HepG2 (cell line): ENCODE measurements at regions not wholly inside any gene's neighbourhood (a gene's known extent, or its start where the extent isn't known, plus 50 kb on each side); places are given as distances from the start of the nearest gene placed in this dataset.

ENCODE experiments used
- ATAC-seq: fragments of 200-7000 bp; cut with Tn5 transposase; 3 replicates; pipeline ENCODE4 v1.9.1; 2020; ENCODE audit warnings: mild to moderate bottlenecking, moderate library complexity
- BruUV-seq: library from RNA; stranded (reverse); fragments of 400-500 nt; replicated peaks from 2 replicates; lab custom pipeline; 2021; lab: Mats Ljungman, UMichigan
- CTCF ChIA-PET: fragments of 300-600 bp; formaldehyde crosslinking; extraction: SDS; loops from one replicate; lab custom pipeline; 2021; ENCODE audit warnings: low total read pairs, inconsistent platforms, low intra/inter-chr PET ratio; lab: Yijun Ruan, JAX
- POLR2A ChIA-PET: fragments of 350-600 bp; sonication (Branson Sonifier 250); formaldehyde crosslinking; loops from one replicate; lab custom pipeline; 2020; ENCODE audit warnings: antibody characterized with exemption, inconsistent platforms; lab: Yijun Ruan, JAX
- DNase-seq: peaks from one replicate; pipeline ENCODE4 v3.0.0-alpha.2; 2015; ENCODE audit warnings: low spot score
- FAIRE-seq: peaks from 3 replicates; lab custom pipeline; 2011; peaks lifted over from hg19 to GRCh38; lab: Jason Lieb, UNC
- H2AFZ ChIP-seq: one replicate; pipeline ENCODE4 v1.6.1; 2011; ENCODE audit warnings: low read length, inconsistent platforms
- H3K27ac ChIP-seq: fragments of 300-600 bp; 3 replicates; pipeline ENCODE4 v1.8.0; 2011; ENCODE audit warnings: mixed run types, mild to moderate bottlenecking, mixed read lengths, low read length, inconsistent platforms; ENCODE audit not compliant: insufficient read depth; ENCODE audit errors: extremely low read length
- H3K27me3 ChIP-seq, 2 experiments: fragments of 200-600 bp in 1 of 2; 2 replicates in 1 of 2; 3 replicates in 1 of 2; pipeline versions ENCODE4 v1.6.0 to v1.8.0; 2011; ENCODE audit warnings: low read length in 2 of 2, mild to moderate bottlenecking in 2 of 2, moderate library complexity in 2 of 2, inconsistent platforms in 1 of 2; ENCODE audit not compliant: insufficient read depth in 2 of 2, control insufficient read depth in 1 of 2
- H3K36me3 ChIP-seq, 2 experiments: fragments of 200-600 bp in 1 of 2; replicated peaks in 1 of 2; 2 replicates in 1 of 2; 3 replicates in 1 of 2; pipeline versions ENCODE4 v1.5.1 to v1.8.0; 2011; ENCODE audit warnings: low read length in 2 of 2, inconsistent platforms in 1 of 2; ENCODE audit not compliant: insufficient read depth in 2 of 2, control insufficient read depth in 1 of 2
- H3K4me1 ChIP-seq: 2 replicates; pipeline ENCODE4 v1.5.1; 2012; ENCODE audit warnings: low read length, inconsistent platforms; ENCODE audit not compliant: insufficient read depth
- H3K4me2 ChIP-seq: 2 replicates; pipeline ENCODE4 v1.6.0; 2011; ENCODE audit warnings: low read depth, low read length, inconsistent platforms
- H3K4me3 ChIP-seq, 3 experiments: fragments of 200-600 bp in 1 of 3; sonication (generic), shearing (Covaris generic) in 1 of 3; replicated peaks in 1 of 3; 2 replicates each; pipeline ENCODE4 v1.5.1; 2011 to 2016; ENCODE audit warnings: low read length in 3 of 3, inconsistent platforms in 2 of 3, low read depth in 2 of 3, mild to moderate bottlenecking in 2 of 3, control low read depth in 1 of 3, mixed read lengths in 1 of 3; ENCODE audit not compliant: insufficient read depth in 1 of 3
- H3K79me2 ChIP-seq: one replicate; pipeline ENCODE4 v1.6.1; 2011; ENCODE audit warnings: low read length, inconsistent platforms; ENCODE audit not compliant: insufficient read depth
- H3K9ac ChIP-seq: 2 replicates; pipeline ENCODE4 v1.6.0; 2011; ENCODE audit warnings: mild to moderate bottlenecking, low read depth, low read length, inconsistent platforms; ENCODE audit not compliant: insufficient read depth
- H3K9me3 ChIP-seq: 2 replicates; pipeline ENCODE4 v1.5.1; 2012; ENCODE audit warnings: mild to moderate bottlenecking, low read length
- H4K20me1 ChIP-seq: 2 replicates; pipeline ENCODE4 v1.6.0; 2011; ENCODE audit warnings: inconsistent platforms, mild to moderate bottlenecking, low read length, moderate library complexity; ENCODE audit not compliant: insufficient read depth
- DR1 ChIP-seq: sonication (generic); formaldehyde crosslinking; IDR thresholded peaks from 2 replicates; pipeline ENCODE4 v1.8.0; 2021; ENCODE audit warnings: mild to moderate bottlenecking, missing genetic modification reagents, inconsistent platforms
- HDAC1 ChIP-seq: sonication (generic); formaldehyde crosslinking; IDR thresholded peaks from 2 replicates; pipeline ENCODE4 v1.5.1; 2020; ENCODE audit warnings: mild to moderate bottlenecking, missing genetic modification reagents
- HDAC6 ChIP-seq: fragments of 200-600 bp; sonication (generic); IDR thresholded peaks from 2 replicates; pipeline ENCODE4 v1.7.0; 2017; ENCODE audit warnings: mild to moderate bottlenecking, antibody characterized with exemption, low read length, low read depth
- TOPORS ChIP-seq: sonication (generic); formaldehyde crosslinking; IDR thresholded peaks from 2 replicates; pipeline ENCODE4 v1.8.0; 2023; ENCODE audit warnings: mild to moderate bottlenecking, missing genetic modification reagents
- ZKSCAN8 ChIP-seq: IDR thresholded peaks from 2 replicates; pipeline ENCODE4 v1.6.1; 2016; ENCODE audit warnings: borderline replicate concordance, missing genetic modification reagents, missing compliant biosample characterization
- ZNF224 ChIP-seq: sonication (generic); formaldehyde crosslinking; IDR thresholded peaks from 2 replicates; pipeline ENCODE4 v1.5.0; 2020; ENCODE audit warnings: mild to moderate bottlenecking, missing genetic modification reagents
- ZNF354B ChIP-seq: sonication (generic); formaldehyde crosslinking; IDR thresholded peaks from 2 replicates; pipeline ENCODE4 v1.8.0; 2022; ENCODE audit warnings: mild to moderate bottlenecking, missing genetic modification reagents
- ZNF607 ChIP-seq: sonication (generic); formaldehyde crosslinking; IDR thresholded peaks from 2 replicates; pipeline ENCODE4 v1.5.1; 2020; ENCODE audit warnings: missing genetic modification reagents, mild to moderate bottlenecking, borderline replicate concordance
- ZSCAN20 ChIP-seq: sonication (generic); formaldehyde crosslinking; IDR thresholded peaks from 2 replicates; pipeline ENCODE4 v1.4.0; 2020; ENCODE audit warnings: missing genetic modification reagents, mild to moderate bottlenecking, borderline replicate concordance
- WGBS: methylation state at CpG from one replicate; pipeline ENCODE4 v1.1.6; 2017; ENCODE audit warnings: low lambda C conversion rate; 5-methylcytosine and 5-hydroxymethylcytosine counted together
- in situ Hi-C: cut with HindIII; loops from 2 replicates; pipeline ENCODE4 v1.10.0; 2017; ENCODE audit warnings: low pct_unique_long_range_greater_than_20kb; ENCODE audit not compliant: extremely low pct_ligation_motif_present
- intact Hi-C: fragments of 100-400 bp; cut with micrococcal nuclease; formaldehyde crosslinking; loops from one replicate; pipeline ENCODE4 v1.10.0; 2022; ENCODE audit not compliant: unreplicated experiment
- TF ChIP-seq, protein P1 (sequence below): IDR thresholded peaks from 2 replicates; pipeline ENCODE4 v1.6.1; 2016; ENCODE audit warnings: low read depth, control low read depth
- TF ChIP-seq, protein P2 (sequence below): sonication (generic); formaldehyde crosslinking; IDR thresholded peaks from 2 replicates; pipeline ENCODE4 v1.5.1; 2020; ENCODE audit warnings: mild to moderate bottlenecking, missing genetic modification reagents, borderline replicate concordance

DNA sequence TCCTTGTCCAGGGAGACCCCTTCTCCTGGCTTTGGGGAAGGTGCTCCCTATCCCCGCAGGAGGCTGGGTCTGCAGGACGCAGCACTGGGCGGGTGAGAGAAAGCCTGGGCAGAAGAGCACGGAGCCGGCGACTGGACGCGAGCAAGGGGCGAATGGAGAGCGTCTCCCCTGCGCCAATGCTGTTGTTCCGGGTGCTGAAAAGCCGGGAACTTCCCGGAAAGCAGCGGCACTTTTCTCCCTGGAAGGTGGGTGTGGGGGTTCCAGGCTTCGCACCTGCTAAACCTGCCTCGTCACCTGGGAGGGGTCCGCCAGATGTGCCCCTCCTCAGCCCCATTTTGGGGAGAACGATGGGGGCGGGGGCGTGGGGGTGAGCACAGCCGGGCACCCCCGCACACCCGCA is 417.1 kb upstream of the TMTC1 start:
- Histone ChIP-seq H3K9ac (no peak overlapping the region), H3K9me3 (no peaks in the 10 kb centered on the region), H3K27ac (no peak overlapping the region), H4K20me1 (no peaks in the 10 kb centered on the region), H3K4me1 (peaks cover 13% of the 10 kb centered on the region), H3K36me3 (no peaks in the 10 kb centered on the region), H3K4me3 (no peak overlapping the region), H3K27me3 (no peaks in the 10 kb centered on the region; a peak in 1 of 5 replicates), H3K4me2 (no peak overlapping the region), H3K79me2 (no peaks in the 10 kb centered on the region), H2AFZ (no peak overlapping the region)
- no TSS peak for BruUV-seq
- intact Hi-C loops, result no loop called here
- 83% methylated on average over 15 of the region's 24 CpGs for WGBS
- DNase-seq (no peak), FAIRE-seq (no peak), ATAC-seq (no peak)
- ChIA-PET CTCF (no interaction called here), POLR2A (no interaction called here)
- TF ChIP-seq ZNF224 (CRISPR knock-in tag) (no peak), ZKSCAN8 (CRISPR knock-in tag) (no peak), HDAC1 (CRISPR knock-in tag) (no peak), DR1 (CRISPR knock-in tag) (no peak)
- TF ChIP-seq, protein P1, sequence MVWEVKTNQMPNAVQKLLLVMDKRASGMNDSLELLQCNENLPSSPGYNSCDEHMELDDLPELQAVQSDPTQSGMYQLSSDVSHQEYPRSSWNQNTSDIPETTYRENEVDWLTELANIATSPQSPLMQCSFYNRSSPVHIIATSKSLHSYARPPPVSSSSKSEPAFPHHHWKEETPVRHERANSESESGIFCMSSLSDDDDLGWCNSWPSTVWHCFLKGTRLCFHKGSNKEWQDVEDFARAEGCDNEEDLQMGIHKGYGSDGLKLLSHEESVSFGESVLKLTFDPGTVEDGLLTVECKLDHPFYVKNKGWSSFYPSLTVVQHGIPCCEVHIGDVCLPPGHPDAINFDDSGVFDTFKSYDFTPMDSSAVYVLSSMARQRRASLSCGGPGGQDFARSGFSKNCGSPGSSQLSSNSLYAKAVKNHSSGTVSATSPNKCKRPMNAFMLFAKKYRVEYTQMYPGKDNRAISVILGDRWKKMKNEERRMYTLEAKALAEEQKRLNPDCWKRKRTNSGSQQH (CRISPR knock-in tag), result no peak
- in situ Hi-C loops, result no loop called here

DNA sequence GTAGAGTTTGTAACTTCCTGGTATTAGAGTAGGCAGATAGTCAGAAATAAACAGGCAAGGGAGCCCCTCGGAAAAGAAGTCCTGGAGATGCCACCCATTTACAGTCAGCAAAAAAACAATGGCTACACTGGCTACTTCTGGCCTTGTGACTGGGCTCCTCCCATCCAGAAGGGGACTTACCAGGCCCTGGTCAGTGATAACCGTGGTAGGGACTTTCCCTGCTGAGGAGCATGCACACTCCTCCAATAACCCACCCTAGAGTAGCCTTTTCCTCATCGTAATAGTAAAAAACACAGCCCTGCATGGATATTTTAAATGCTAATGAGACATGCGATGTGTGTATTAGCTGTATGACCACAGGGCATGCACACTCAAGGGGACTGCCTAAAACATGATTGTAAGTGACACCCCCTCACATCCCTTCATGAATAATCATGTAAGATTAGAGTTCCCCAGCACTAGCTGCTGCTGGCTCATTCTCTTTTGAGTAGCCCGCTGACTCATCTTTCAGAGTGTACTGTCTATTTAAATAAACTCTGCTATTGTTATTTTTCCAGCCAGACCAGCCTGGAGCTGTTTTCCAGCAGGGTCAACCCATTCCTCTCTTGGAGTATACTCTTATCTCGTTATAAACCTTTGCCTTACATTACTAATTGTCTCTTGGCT is 413.8 kb upstream of the TMTC1 start:
- in situ Hi-C loops (no loop called here), intact Hi-C loops (no loop called here)
- DNase-seq (no peak), ATAC-seq (no peak), FAIRE-seq (no peak)
- WGBS, result 30% methylated on average over 5 of the region's 6 CpGs
- Histone ChIP-seq H3K79me2 (no peaks in the 10 kb centered on the region), H3K9ac (no peak overlapping the region), H3K9me3 (no peaks in the 10 kb centered on the region), H4K20me1 (no peaks in the 10 kb centered on the region), H3K4me1 (peaks cover 4% of the 10 kb centered on the region; the same call in 1 of the 2 replicates), H3K4me3 (no peak overlapping the region), H3K4me2 (no peak overlapping the region), H2AFZ (no peak overlapping the region), H3K27ac (no peak overlapping the region), H3K27me3 (no peaks in the 10 kb centered on the region; a peak in 1 of 5 replicates), H3K36me3 (no peaks in the 10 kb centered on the region)
- POLR2A ChIA-PET, result no interaction called here
- no TSS peak for BruUV-seq
- CTCF ChIA-PET, result no interaction called here
- TF ChIP-seq TOPORS (CRISPR knock-in tag) (no peak), HDAC6 (no peak), ZNF354B (CRISPR knock-in tag) (no peak), ZSCAN20 (CRISPR knock-in tag) (no peak), ZNF607 (no peak)
- TF ChIP-seq, protein P2, sequence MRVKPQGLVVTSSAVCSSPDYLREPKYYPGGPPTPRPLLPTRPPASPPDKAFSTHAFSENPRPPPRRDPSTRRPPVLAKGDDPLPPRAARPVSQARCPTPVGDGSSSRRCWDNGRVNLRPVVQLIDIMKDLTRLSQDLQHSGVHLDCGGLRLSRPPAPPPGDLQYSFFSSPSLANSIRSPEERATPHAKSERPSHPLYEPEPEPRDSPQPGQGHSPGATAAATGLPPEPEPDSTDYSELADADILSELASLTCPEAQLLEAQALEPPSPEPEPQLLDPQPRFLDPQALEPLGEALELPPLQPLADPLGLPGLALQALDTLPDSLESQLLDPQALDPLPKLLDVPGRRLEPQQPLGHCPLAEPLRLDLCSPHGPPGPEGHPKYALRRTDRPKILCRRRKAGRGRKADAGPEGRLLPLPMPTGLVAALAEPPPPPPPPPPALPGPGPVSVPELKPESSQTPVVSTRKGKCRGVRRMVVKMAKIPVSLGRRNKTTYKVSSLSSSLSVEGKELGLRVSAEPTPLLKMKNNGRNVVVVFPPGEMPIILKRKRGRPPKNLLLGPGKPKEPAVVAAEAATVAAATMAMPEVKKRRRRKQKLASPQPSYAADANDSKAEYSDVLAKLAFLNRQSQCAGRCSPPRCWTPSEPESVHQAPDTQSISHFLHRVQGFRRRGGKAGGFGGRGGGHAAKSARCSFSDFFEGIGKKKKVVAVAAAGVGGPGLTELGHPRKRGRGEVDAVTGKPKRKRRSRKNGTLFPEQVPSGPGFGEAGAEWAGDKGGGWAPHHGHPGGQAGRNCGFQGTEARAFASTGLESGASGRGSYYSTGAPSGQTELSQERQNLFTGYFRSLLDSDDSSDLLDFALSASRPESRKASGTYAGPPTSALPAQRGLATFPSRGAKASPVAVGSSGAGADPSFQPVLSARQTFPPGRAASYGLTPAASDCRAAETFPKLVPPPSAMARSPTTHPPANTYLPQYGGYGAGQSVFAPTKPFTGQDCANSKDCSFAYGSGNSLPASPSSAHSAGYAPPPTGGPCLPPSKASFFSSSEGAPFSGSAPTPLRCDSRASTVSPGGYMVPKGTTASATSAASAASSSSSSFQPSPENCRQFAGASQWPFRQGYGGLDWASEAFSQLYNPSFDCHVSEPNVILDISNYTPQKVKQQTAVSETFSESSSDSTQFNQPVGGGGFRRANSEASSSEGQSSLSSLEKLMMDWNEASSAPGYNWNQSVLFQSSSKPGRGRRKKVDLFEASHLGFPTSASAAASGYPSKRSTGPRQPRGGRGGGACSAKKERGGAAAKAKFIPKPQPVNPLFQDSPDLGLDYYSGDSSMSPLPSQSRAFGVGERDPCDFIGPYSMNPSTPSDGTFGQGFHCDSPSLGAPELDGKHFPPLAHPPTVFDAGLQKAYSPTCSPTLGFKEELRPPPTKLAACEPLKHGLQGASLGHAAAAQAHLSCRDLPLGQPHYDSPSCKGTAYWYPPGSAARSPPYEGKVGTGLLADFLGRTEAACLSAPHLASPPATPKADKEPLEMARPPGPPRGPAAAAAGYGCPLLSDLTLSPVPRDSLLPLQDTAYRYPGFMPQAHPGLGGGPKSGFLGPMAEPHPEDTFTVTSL (CRISPR knock-in tag), result no peak
